Spleen (tissue), 7 donors: ENCODE measurements at regions not wholly inside any gene's neighbourhood (a gene's known extent, or its start where the extent isn't known, plus 50 kb on each side); places are given as distances from the start of the nearest gene placed in this dataset.

Experiments
- POLR2AphosphoS5 ChIP-seq, 3 donors: sonication (generic); formaldehyde crosslinking; IDR thresholded peaks; one replicate each; pipeline ENCODE4 v1.5.1; 2017; ENCODE audit warnings: antibody characterized with exemption in 3 of 3
- TF ChIP-seq, protein P1 (sequence below), 11 experiments: fragments of 200-600 bp in 7 of 11; fragments of 450-650 bp in 4 of 11; sonication (generic) in 4 of 11; IDR thresholded peaks in 8 of 11; conservative IDR thresholded peaks in 3 of 11; 1 replicate in 7 of 11; 2 replicates in 4 of 11; pipeline versions ENCODE4 v1.4.0 to v1.8.0; 2016 to 2021; ENCODE audit warnings: antibody characterized with exemption in 11 of 11, inconsistent platforms in 4 of 11, mild to moderate bottlenecking in 1 of 11
- donor health status: DM: no; HTN: no; CAD: no; lungs with moderate emphysema.
- donor health status: DM: no; HTN: no; CAD: no.
- donor health status: DM: no; HTN: no; CAD: no.

DNA sequence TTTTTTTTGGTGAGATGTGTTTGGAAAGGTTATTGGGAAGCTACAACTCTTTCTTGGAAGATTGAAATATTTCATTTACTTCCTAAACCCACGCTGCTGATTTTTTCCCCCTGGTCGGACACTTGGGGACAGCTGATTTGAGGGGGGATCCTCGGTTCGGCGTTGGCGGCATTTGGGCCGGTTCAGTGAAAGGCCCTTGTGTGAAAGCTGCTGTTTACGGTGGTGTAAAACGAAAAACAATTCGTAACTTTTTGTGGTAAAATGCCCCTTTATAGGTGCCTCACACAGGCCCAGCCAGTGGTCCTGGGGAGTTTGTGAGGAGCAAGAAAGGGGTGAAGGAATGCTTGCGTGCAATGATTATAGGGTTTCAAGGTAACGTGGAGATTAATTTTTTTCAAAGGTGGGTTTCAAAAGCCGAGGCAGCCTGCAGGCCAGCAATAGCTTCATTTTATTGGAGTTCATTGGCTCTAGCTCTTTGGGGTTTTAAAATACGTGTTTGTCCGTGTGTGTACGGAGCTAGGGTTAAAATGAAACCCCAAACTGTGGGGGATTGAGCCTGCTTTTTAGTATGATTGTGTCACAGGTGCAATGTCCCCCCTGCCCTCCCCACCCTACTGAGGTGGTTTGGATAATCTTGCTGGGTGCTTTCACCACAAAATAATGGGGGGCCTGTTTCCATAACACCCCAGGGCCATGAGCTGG lies 77.2 kb upstream of the PPARA start:
- TF ChIP-seq, protein P1, sequence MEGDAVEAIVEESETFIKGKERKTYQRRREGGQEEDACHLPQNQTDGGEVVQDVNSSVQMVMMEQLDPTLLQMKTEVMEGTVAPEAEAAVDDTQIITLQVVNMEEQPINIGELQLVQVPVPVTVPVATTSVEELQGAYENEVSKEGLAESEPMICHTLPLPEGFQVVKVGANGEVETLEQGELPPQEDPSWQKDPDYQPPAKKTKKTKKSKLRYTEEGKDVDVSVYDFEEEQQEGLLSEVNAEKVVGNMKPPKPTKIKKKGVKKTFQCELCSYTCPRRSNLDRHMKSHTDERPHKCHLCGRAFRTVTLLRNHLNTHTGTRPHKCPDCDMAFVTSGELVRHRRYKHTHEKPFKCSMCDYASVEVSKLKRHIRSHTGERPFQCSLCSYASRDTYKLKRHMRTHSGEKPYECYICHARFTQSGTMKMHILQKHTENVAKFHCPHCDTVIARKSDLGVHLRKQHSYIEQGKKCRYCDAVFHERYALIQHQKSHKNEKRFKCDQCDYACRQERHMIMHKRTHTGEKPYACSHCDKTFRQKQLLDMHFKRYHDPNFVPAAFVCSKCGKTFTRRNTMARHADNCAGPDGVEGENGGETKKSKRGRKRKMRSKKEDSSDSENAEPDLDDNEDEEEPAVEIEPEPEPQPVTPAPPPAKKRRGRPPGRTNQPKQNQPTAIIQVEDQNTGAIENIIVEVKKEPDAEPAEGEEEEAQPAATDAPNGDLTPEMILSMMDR (IDR thresholded peaks at IDR 0.05 in 8 of 11, conservative IDR thresholded peaks at IDR 0.05 in 3 of 11), result no peak
- TF ChIP-seq POLR2AphosphoS5 (IDR thresholded peaks at IDR 0.05), result no peak
